GM21529 (cell line): ENCODE measurements at regions not wholly inside any gene's neighbourhood (a gene's known extent, or its start where the extent isn't known, plus 50 kb on each side); places are given as distances from the start of the nearest gene placed in this dataset.
"Not testable (repeated sequence)": the region's sequence is repeated elsewhere in the genome, so short reads cannot be mapped to it uniquely, and the experiment has no call there.

ENCODE experiments used
- ATAC-seq: cut with Tn5 transposase; IDR thresholded peaks from one replicate; pipeline ENCODE4 v1.9.1; 2021; ENCODE audit not compliant: unreplicated experiment

- no peak for ATAC-seq
Observed at GRCh38 chr11:82225502-82225901, 508.2 kb downstream of the FAM181B start.

GRCh38 chr11:82216927-82217570, 516.6 kb downstream of the FAM181B start:
- no peak for ATAC-seq

GRCh38 chr11:82210011-82210410, 523.7 kb downstream of the FAM181B start:
- ATAC-seq, result no peak

GRCh38 chr11:82195283-82195682, 538.4 kb downstream of the FAM181B start:
- no peak for ATAC-seq

GRCh38 chr11:82194521-82194920, 539.1 kb downstream of the FAM181B start:
- peak; percentile 80 for ATAC-seq

GRCh38 chr11:82191695-82192094, 542.0 kb downstream of the FAM181B start:
- ATAC-seq, result no peak

- ATAC-seq, result no peak
Observed at GRCh38 chr11:82185925-82186324, 547.7 kb downstream of the FAM181B start.

- ATAC-seq, result no peak
Observed at GRCh38 chr11:82184966-82185365, 548.7 kb downstream of the FAM181B start.

GRCh38 chr11:82183346-82183745, 550.3 kb downstream of the FAM181B start:
- ATAC-seq, result no peak

- ATAC-seq, result not testable (repeated sequence)
Observed at GRCh38 chr11:82182697-82183096, 551.0 kb downstream of the FAM181B start.

GRCh38 chr11:82181796-82182195, 551.9 kb downstream of the FAM181B start:
- not testable (repeated sequence) for ATAC-seq

- no peak for ATAC-seq
Observed at GRCh38 chr11:82176945-82177344, 556.7 kb downstream of the FAM181B start.

GRCh38 chr11:82176365-82176764, 557.3 kb downstream of the FAM181B start:
- no peak for ATAC-seq

GRCh38 chr11:82174610-82175009, 559.1 kb downstream of the FAM181B start:
- ATAC-seq, result no peak

GRCh38 chr11:82146789-82147188, 586.9 kb downstream of the FAM181B start:
- no peak for ATAC-seq

GRCh38 chr11:82118946-82119345, 614.7 kb downstream of the FAM181B start:
- no peak for ATAC-seq

GRCh38 chr11:82117362-82117761, 616.3 kb downstream of the FAM181B start:
- ATAC-seq, result no peak

- ATAC-seq, result no peak
Observed at GRCh38 chr11:82105331-82105998, 628.2 kb downstream of the FAM181B start.

- no peak for ATAC-seq
Observed at GRCh38 chr11:82092904-82093303, 640.8 kb downstream of the FAM181B start.

GRCh38 chr11:82089426-82089825, 644.2 kb downstream of the FAM181B start:
- no peak for ATAC-seq

GRCh38 chr11:82085493-82085892, 648.2 kb downstream of the FAM181B start:
- no peak for ATAC-seq

- ATAC-seq, result no peak
Observed at GRCh38 chr11:82082976-82083375, 650.7 kb downstream of the FAM181B start.

GRCh38 chr11:82080160-82080559, 653.5 kb downstream of the FAM181B start:
- ATAC-seq, result no peak
